GM18511 (cell line): ENCODE measurements at regions not wholly inside any gene's neighbourhood (a gene's known extent, or its start where the extent isn't known, plus 50 kb on each side); places are given as distances from the start of the nearest gene placed in this dataset.
A peak's percentile ranks its signal among the peaks of the same experiment; 100 is the strongest.

Experiments used
- ATAC-seq: cut with Tn5 transposase; IDR thresholded peaks from one replicate; pipeline ENCODE4 v1.9.1; 2021; ENCODE audit warnings: mild to moderate bottlenecking, moderate library complexity; ENCODE audit not compliant: unreplicated experiment

GRCh38 chr12:92556637-92557421 lies 146.0 kb upstream of the PLEKHG7 start:
- peak; percentile 29 for ATAC-seq

GRCh38 chr12:92556141-92556540 lies 146.6 kb upstream of the PLEKHG7 start:
- ATAC-seq = peak; percentile 26

DNA sequence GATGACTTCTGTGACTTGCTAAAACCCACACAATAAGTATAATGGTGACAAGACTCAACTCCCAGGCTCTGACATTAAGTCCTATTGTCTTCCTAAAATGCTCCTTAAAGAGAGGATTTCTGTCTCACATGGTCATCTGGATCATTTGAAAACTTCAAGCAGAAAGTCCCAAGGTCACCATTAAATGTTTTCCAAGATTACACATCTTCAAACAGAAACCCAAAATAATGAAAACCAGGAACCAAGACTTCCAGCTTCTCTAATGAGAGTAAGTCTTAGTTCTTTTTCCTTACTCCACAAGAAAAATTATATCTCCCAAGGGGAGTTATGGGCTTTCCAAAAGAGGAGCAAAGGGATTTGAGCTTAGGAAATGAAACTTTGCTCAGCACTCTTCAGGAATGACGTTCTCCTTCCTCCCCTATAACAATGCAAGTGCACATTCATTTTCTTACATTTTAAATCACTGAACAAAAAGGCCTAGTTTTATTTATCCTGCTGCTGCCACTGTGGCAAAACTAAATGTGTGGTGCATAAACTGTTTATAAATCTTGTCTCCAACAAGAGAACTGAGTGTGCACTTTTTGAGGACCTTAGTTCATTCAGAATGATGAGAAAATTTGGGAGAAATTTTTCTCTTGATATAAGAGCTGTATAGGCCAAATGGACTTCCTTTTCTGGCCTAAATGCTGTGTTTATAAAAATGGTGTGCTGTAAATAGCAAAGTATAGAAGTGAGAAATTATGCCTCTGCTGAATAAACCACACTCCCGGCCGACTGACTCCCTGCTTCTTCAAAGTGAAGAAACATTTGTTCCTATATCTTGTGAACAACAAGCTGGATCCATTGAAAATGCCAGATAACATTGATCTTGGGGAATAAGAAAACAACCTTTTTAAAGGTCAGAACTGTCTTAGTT lies 148.4 kb upstream of the PLEKHG7 start:
- ATAC-seq = no peak

DNA sequence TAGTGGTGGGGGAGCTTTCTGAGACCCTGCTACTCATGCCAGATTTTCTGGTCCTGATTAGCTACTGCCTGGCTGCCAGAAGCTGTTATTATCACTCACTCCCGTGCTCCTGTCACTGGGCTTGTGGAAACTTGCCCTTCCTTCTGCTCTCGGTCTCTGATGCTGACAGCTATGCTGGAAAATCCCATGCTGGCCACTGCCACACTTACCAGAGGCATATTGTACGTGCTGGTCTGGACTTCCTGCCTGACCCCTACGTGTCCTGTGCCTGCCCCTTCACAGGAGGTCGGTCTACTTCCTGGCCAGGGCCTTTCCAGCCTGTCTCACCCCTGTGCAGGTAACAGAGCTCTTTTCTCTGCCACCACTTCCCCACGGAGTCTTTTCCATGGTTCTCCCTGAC lies 149.4 kb upstream of the PLEKHG7 start:
- no peak for ATAC-seq

DNA sequence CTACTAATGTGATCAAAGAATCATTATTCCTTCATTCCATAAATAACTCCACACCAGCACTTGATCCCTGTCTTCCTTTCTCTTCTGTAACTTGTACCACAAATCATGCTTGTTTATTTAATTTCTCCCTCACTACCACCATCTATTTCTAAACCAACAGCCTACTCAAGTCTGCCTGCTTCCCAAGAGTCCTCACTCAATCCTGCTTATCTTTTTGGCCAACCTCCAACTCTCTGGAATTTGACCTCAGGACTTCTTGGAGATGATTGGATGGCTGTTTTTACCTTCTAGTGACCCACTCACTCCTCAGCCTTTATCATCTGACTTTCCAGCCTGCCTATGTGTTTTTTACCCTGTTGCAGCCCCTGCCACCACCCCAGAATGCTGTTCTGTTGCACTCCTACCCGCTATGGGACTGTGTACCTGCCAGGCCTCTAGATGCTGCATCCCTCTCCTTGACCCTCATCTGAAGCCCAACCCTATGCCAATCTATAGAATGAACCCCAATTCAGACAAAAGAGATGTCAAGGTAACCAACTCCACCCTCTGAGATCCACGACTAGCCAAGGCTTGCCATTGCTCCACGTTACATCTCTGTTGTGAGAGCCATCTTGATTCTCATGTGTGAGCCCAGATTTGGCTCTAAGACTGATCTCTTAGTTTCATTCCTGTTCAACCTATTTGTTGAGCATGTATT lies 150.2 kb upstream of the PLEKHG7 start:
- ATAC-seq = no peak

GRCh38 chr12:92551853-92552397 lies 150.9 kb upstream of the PLEKHG7 start:
- peak; percentile 62 for ATAC-seq

GRCh38 chr12:92551210-92551609 lies 151.6 kb upstream of the PLEKHG7 start:
- ATAC-seq = no peak

DNA sequence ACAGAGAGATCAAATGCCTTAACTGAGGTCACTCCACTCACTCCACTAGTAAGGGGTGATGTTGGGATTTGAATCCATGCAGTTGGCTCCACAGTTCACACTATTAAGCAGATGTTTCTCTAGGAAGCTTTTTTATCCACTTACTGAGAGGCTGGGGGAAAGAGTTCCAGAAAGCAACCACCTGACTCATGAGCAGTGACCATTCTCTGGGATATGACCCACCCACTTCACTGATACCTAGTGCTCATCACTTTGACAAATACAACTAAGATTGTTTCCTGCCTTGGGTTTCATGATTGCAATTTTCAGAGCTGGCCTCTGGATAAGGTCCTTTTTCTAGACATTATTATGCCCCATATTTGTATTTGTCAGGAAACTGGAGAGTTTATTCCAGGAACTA lies 152.1 kb upstream of the PLEKHG7 start:
- no peak for ATAC-seq

DNA sequence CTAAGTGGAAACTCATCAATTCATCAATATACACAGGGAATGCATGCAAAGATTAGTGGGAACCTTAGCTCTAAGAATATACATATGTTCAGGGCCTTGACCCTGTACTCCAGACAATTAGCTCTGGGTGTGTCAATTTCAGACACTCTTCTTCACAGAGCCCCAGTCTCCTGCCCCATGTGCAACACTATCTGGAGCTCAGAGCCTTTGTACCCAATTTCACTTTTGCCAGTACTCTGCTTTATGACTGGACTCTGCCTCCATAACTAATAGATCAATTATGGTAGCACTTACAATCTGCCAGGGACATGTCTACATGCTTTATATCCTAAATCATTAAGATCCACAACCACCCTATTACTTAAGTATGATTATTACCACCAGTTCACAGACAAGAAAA lies 152.5 kb upstream of the PLEKHG7 start:
- no peak for ATAC-seq

GRCh38 chr12:92549516-92549915 lies 153.3 kb upstream of the PLEKHG7 start:
- ATAC-seq = no peak

DNA sequence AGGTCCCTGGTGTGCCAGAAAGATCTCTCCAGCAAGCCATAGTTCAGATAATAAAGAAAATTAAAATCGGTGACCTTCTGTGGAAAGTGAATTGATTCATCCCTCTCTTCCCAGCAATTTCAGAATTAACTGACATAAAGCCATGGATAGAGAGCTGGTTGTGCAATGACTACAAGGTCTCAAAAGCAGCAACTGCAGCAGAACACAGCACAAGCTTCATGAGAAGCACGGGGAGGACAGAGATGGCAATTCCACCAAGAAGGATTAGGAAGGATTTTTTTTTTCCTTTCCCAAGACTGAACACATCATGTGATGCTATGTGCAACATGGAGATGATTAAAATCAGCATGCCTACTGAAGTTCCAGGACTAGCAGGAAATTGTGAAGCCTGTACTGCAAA lies 154.9 kb upstream of the PLEKHG7 start:
- ATAC-seq = no peak

- peak; percentile 7 for ATAC-seq
Measured at GRCh38 chr12:92547420-92547819, 155.4 kb upstream of the PLEKHG7 start.

DNA sequence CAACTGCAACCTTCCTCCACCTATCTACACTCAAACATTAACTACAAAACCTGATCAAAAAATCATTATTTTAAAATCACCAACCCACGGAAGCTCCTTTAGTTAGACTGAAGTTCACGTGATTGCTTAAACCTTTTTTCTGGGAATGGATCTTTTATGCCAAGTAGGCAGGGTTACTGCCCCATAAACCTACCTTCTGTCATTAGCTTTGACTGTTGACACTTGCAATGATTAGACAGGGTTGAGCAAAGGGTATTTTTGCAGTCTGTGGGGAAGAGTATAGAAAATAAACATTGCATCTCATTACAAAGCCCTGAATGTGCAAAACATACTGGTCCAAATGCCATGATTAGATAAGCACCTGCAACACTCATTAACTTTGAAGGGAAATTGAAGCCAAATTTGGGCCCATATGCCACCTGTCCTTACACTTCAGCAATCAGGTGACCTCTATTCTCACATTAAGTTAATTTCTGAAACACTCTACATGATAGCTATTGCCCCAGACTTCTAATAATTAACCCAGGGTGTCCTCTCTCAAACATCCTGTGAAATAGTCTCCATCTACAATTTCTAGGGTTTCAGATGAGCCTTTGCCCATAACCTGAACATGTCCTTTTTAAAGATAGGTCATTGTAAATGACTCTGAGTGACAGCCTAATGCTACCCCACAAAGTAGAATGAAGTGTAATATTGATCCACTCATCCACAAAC lies 156.0 kb upstream of the PLEKHG7 start:
- peak; percentile 79 for ATAC-seq

- ATAC-seq = peak; percentile 36
Measured at GRCh38 chr12:92546259-92546634, 156.5 kb upstream of the PLEKHG7 start.

DNA sequence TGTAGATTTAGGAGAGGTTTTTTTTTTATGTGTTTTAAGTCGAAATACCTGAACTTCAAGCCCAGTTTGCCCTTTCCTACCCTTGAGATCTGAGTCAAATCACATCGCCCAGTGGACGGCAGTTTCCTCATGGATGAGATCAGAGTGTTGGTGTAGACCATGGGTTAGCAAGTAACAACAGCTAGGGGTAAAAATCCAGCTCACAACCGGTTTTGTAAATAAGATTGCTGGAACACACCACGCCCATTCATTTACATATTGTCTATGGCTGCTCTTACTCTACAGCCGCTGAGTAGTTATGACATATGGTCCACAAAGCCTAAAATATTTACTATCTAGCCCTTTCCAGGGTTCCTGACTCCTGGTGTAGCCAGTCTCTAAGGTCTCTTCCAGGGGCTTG lies 158.5 kb upstream of the PLEKHG7 start:
- no peak for ATAC-seq

GRCh38 chr12:92543840-92544239 lies 158.9 kb upstream of the PLEKHG7 start:
- ATAC-seq = no peak

GRCh38 chr12:92543359-92543758 lies 159.4 kb upstream of the PLEKHG7 start:
- ATAC-seq = no peak

- ATAC-seq = no peak
Measured at GRCh38 chr12:92541731-92542130, 161.1 kb upstream of the PLEKHG7 start.

GRCh38 chr12:92540782-92541423 lies 161.9 kb upstream of the PLEKHG7 start:
- ATAC-seq = no peak
